NB4 (cell line): ENCODE measurements at regions not wholly inside any gene's neighbourhood (a gene's known extent, or its start where the extent isn't known, plus 50 kb on each side); places are given as distances from the start of the nearest gene placed in this dataset.

ENCODE experiments used
- DNase-seq: peaks from one replicate; pipeline ENCODE4 v3.0.0; 2010; ENCODE audit warnings: low read depth
- H3K4me3 ChIP-seq: one replicate; pipeline ENCODE4 v1.5.1; 2011; ENCODE audit warnings: mild to moderate bottlenecking, low read depth, low read length, moderate library complexity
- MYC ChIP-seq: IDR thresholded peaks from 2 replicates; pipeline ENCODE4 v1.6.1; 2011; ENCODE audit warnings: low read depth, low read length
- POLR2A ChIP-seq: IDR thresholded peaks from 2 replicates; pipeline ENCODE4 v1.6.1; 2011; ENCODE audit warnings: mild to moderate bottlenecking; ENCODE audit not compliant: insufficient read length; ENCODE audit errors: extremely low read depth
- TF ChIP-seq, protein P1 (sequence below): IDR thresholded peaks from one replicate; pipeline ENCODE4 v1.5.1; 2012; ENCODE audit warnings: low read depth, low read length
- TF ChIP-seq, protein P2 (sequence below): IDR thresholded peaks from 2 replicates; pipeline ENCODE4 v1.6.1; 2011; ENCODE audit warnings: low read depth, low read length

DNA sequence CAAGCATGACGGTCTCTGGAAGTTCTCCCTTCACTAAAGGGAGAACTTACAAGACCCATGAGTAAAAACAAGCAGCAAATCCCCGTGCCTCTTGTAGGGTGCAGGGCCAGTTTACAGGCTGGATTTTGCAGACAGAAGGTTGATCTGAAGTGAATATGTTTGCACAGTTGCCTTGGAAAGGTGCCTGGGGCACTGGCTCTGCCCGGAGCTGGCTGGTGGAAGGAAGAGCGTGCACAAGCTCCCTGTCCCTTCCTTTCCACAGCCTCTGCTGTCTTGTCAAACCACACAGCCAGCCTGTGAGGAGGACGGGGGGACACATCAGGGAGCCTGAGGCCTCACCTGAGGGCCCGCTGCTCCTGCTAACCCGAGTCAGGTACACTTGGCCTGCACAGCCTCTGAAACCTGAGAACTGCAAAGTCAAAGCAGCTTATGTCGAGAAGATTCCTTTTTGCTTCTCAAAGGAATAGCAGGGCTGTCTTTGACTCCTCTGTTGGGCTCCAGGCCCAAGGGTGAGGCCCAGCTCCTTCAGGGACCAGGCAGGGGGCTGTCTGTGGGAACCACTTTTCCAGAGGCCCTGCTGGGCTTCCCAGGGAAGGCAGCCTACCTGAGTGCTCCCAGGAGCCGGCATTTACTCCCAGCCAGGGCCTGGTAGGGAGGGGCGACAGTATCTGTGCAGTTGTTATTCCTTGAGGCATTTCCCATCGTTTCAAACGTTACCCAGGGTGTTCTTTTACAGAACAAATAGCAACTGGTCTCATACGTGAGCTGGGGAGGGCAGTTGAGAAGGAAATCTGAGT is 251.5 kb downstream of the SIPA1L2 start:
- TF ChIP-seq, protein P1, sequence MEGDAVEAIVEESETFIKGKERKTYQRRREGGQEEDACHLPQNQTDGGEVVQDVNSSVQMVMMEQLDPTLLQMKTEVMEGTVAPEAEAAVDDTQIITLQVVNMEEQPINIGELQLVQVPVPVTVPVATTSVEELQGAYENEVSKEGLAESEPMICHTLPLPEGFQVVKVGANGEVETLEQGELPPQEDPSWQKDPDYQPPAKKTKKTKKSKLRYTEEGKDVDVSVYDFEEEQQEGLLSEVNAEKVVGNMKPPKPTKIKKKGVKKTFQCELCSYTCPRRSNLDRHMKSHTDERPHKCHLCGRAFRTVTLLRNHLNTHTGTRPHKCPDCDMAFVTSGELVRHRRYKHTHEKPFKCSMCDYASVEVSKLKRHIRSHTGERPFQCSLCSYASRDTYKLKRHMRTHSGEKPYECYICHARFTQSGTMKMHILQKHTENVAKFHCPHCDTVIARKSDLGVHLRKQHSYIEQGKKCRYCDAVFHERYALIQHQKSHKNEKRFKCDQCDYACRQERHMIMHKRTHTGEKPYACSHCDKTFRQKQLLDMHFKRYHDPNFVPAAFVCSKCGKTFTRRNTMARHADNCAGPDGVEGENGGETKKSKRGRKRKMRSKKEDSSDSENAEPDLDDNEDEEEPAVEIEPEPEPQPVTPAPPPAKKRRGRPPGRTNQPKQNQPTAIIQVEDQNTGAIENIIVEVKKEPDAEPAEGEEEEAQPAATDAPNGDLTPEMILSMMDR = no peak
- TF ChIP-seq MYC (no peak), POLR2A (no peak)
- TF ChIP-seq, protein P2, sequence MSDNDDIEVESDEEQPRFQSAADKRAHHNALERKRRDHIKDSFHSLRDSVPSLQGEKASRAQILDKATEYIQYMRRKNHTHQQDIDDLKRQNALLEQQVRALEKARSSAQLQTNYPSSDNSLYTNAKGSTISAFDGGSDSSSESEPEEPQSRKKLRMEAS = no peak
- DNase-seq = no peak

DNA sequence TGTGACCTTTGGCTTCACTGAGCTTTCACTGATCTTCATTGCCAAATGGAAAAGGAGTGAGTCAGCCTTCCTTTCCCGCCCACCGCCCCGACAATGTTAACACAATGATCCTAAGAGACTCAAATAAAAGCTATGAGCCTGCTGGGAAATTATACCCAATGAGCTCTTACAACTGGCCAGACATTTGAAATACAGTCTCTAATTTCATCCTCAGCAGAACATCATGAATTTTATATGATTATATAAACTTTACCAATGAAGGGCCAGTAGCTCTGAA is 252.5 kb downstream of the SIPA1L2 start:
- DNase-seq = no peak
- TF ChIP-seq POLR2A (no peak), MYC (no peak)
- TF ChIP-seq, protein P2 = no peak
- TF ChIP-seq, protein P1 = no peak
- no peak overlapping the region for H3K4me3 ChIP-seq

More for the DNA sequence above, 251.5 kb downstream of the SIPA1L2 start:
- H3K4me3 ChIP-seq = no peak overlapping the region

DNA sequence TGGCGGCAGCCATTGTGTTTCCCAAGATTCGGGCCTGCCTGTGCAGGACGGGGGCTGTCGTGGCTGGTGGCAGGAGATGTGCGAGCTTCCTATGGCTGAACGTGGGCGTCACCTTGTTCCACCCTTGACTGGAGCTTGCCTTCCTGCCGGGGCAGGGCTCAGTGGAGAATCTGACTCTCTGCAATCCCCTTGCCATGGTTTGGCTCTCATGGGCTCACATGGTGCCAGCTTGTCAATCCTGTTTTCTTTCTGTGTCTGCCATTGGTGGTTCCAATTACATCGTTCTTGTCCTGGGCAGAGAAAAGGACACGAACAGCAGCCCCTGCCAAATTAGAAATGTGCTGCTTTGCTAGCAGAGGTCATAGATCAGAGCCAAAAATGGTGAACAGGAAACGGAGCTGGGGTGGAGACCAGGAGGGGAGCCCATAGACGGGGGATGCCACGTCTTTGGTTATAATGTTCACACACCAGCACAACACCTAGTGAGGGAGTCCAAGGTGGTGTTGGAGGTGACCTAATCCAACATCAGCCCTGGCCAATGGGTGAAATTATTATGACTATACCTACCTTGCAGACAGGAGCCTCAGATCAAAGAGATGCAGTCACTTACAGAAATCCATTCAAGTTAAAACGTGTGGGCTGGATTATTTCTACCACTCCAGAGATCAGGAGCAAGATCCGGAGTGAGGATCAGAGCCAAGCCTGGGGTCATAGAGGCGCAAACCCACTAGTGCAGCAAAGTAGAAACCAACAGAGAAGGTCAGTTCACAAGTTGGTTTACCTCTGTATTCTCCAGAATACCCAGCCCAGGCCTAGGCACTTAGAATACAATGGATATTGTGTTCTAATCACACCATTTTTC is 253.1 kb downstream of the SIPA1L2 start:
- TF ChIP-seq, protein P1 = no peak
- TF ChIP-seq, protein P2 = no peak
- TF ChIP-seq MYC (no peak), POLR2A (no peak)
- no peak for DNase-seq
- H3K4me3 ChIP-seq = no peak overlapping the region

DNA sequence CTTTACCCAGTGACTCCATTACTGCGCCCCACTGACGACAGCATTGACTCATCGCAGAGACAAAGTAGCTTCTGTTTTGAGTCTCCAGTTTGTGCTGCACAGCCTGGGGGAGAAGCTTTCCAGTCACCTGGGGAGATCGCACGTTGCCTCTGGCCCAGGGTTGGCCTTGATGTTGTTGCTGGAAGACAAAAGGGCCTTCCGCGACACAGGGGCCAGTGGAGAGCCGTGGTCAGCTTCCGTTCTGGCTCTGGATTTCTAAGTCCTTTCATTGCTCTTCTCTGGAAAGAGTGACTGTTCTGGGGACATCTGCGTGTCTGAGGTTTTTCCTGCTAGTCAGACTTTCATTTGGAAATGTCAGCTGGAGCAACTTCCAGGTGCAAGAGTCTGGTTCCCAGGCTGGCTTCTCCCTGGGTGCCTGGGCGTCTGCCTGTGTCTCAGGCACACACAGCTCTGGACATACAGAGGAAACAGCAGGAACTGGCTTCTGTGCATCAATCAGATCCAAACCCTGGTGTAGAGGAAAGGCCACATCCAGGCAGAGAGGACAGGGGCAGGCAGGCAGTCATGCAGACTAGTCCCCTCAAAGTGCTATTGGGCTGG is 257.0 kb downstream of the SIPA1L2 start:
- H3K4me3 ChIP-seq = no peak overlapping the region
- no peak for TF ChIP-seq POLR2A
- TF ChIP-seq MYC = no peak
- TF ChIP-seq, protein P1 = no peak
- TF ChIP-seq, protein P2 = no peak
- no peak for DNase-seq

DNA sequence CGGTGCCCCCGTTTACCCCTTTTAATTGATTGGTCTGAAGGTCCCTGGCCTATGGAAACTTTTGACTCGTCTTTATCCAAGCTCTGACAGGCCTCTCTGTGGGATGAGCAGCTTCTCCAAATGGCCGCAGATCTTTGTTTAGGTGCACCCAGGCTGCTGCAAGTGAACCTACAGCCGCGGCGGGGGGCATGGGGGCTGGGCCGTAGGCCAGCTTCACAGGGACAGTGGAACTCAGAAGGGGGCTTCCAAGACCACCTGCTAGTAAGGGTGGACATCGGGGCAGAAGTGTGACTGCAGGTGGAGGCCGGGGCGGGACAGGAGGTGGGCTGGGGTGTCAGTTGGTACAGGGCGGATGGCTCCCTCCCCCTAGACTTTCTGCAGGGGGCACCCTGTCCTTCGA is 257.5 kb downstream of the SIPA1L2 start:
- DNase-seq = no peak
- TF ChIP-seq POLR2A (no peak), MYC (no peak)
- TF ChIP-seq, protein P1 = no peak

More for the DNA sequence above, 257.5 kb downstream of the SIPA1L2 start:
- no peak overlapping the region for H3K4me3 ChIP-seq
